Prostate gland (tissue), 2 donors: ENCODE measurements at regions not wholly inside any gene's neighbourhood (a gene's known extent, or its start where the extent isn't known, plus 50 kb on each side); places are given as distances from the start of the nearest gene placed in this dataset.

Source experiments
- CTCF ChIP-seq, 4 experiments: fragments of 200-600 bp in 2 of 4; fragments of 450-650 bp in 2 of 4; sonication (generic) in 2 of 4; IDR thresholded peaks; 1 replicate in 3 of 4; 2 replicates in 1 of 4; pipeline ENCODE4 v1.5.1; 2016 to 2019; ENCODE audit warnings: antibody characterized with exemption in 4 of 4, mild to moderate bottlenecking in 2 of 4, moderate library complexity in 2 of 4
- POLR2A ChIP-seq: fragments of 450-650 bp; IDR thresholded peaks from one replicate; pipeline ENCODE4 v1.6.1; 2016; ENCODE audit warnings: antibody characterized with exemption, mild to moderate bottlenecking
- POLR2AphosphoS5 ChIP-seq: sonication (generic); formaldehyde crosslinking; IDR thresholded peaks from one replicate; pipeline ENCODE4 v1.6.1; 2017; ENCODE audit warnings: antibody characterized with exemption

DNA sequence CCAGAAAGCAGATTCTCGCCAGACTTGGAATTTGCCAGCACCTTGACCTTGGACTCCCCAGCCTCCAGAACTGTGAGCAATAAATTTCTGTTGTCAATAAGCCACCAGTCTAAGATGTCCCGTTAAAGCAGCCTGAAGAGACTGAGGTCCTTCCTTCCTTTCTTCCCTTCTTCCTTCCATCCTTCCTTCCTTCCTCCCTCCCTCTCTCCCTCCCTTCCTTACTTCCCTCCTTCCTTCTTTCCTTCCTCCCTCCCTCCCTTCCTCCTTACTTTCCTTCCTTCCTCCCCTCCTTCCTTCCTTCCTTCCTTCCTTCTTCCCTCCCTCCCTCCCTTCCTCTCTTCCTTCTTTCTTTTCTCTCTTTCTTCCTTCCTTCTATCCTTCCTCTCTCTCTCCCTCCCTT lies 66.4 kb downstream of the NPTX2 start:
- TF ChIP-seq CTCF (IDR thresholded peaks at IDR 0.05) (no peak), POLR2AphosphoS5 (no peak), POLR2A (no peak)
